Subcutaneous abdominal adipose tissue (tissue), 5 donors: ENCODE measurements at regions not wholly inside any gene's neighbourhood (a gene's known extent, or its start where the extent isn't known, plus 50 kb on each side); places are given as distances from the start of the nearest gene placed in this dataset.
"Not testable (repeated sequence)": the region's sequence is repeated elsewhere in the genome, so short reads cannot be mapped to it uniquely, and the experiment has no call there.

Experiments
- H3K27ac ChIP-seq: one replicate; pipeline ENCODE4 v1.7.0; 2013; ENCODE audit warnings: low read depth, mild to moderate bottlenecking, inconsistent platforms, low read length, moderate library complexity
- H3K27me3 ChIP-seq, 5 donors: one replicate each; pipeline ENCODE4 v1.7.0; 2013; ENCODE audit warnings: low read length in 5 of 5, inconsistent platforms in 1 of 5; ENCODE audit not compliant: control insufficient read depth in 5 of 5, insufficient read depth in 4 of 5
- H3K36me3 ChIP-seq, 5 donors: one replicate each; pipeline ENCODE4 v1.7.0; 2013; ENCODE audit warnings: low read length in 5 of 5; ENCODE audit not compliant: control insufficient read depth in 5 of 5, insufficient read depth in 5 of 5
- H3K4me1 ChIP-seq, 5 donors: one replicate each; pipeline ENCODE4 v1.7.0; 2013; ENCODE audit warnings: low read length in 5 of 5, mild to moderate bottlenecking in 3 of 5, moderate library complexity in 1 of 5; ENCODE audit not compliant: control insufficient read depth in 5 of 5, insufficient read depth in 5 of 5
- H3K4me3 ChIP-seq, 5 donors: one replicate each; pipeline ENCODE4 v1.7.0; 2013; ENCODE audit warnings: low read length in 5 of 5, low read depth in 1 of 5
- H3K9ac ChIP-seq, 5 donors: one replicate each; pipeline ENCODE4 v1.7.0; 2013; ENCODE audit warnings: low read length in 5 of 5, mild to moderate bottlenecking in 4 of 5, moderate library complexity in 3 of 5
- H3K9me3 ChIP-seq, 5 donors: one replicate each; pipeline ENCODE4 v1.7.0; 2013; ENCODE audit warnings: low read length in 5 of 5; ENCODE audit not compliant: control insufficient read depth in 5 of 5
- donor health status: healthy.
- donor health status: healthy.
- donor health status: healthy.
- donor health status: healthy.
- donor health status: healthy.

- H3K4me1 ChIP-seq = no peaks in the 10 kb centered on the region
- H3K27me3 ChIP-seq = no peaks in the 10 kb centered on the region
- no peak overlapping the region for H3K27ac ChIP-seq
- no peaks in the 10 kb centered on the region for H3K9me3 ChIP-seq
- no peak overlapping the region for H3K9ac ChIP-seq
- H3K4me3 ChIP-seq = no peak overlapping the region
- H3K36me3 ChIP-seq = no peaks in the 10 kb centered on the region
Observed at GRCh38 chr9:31323726-31324444, 1060.6 kb upstream of the ACO1 start.

GRCh38 chr9:31325778-31326177, 1058.7 kb upstream of the ACO1 start:
- Histone ChIP-seq H3K4me3 (no peak overlapping the region), H3K9ac (no peak overlapping the region), H3K9me3 (no peaks in the 10 kb centered on the region), H3K4me1 (no peaks in the 10 kb centered on the region), H3K27ac (no peak overlapping the region), H3K27me3 (no peaks in the 10 kb centered on the region), H3K36me3 (no peaks in the 10 kb centered on the region)

GRCh38 chr9:31326883-31327282, 1057.6 kb upstream of the ACO1 start:
- H3K4me3 ChIP-seq, H3K27ac ChIP-seq, H3K9me3 ChIP-seq, H3K36me3 ChIP-seq, H3K4me1 ChIP-seq, H3K9ac ChIP-seq, H3K27me3 ChIP-seq: not testable (repeated sequence)

- H3K27me3 ChIP-seq = no peaks in the 10 kb centered on the region
- no peak overlapping the region for H3K9ac ChIP-seq
- H3K27ac ChIP-seq = no peak overlapping the region
- H3K9me3 ChIP-seq = peaks cover 0 to 3% (median 0%) of the 10 kb centered on the region in 5 donors
- peaks cover 0 to 27% (median 13%) of the 10 kb centered on the region in 5 donors for H3K4me1 ChIP-seq
- H3K4me3 ChIP-seq = no peak overlapping the region
- no peaks in the 10 kb centered on the region for H3K36me3 ChIP-seq
Observed at GRCh38 chr9:31334837-31335528, 1049.5 kb upstream of the ACO1 start.

- Histone ChIP-seq H3K9me3 (peaks cover 0 to 3% (median 0%) of the 10 kb centered on the region in 5 donors), H3K36me3 (no peaks in the 10 kb centered on the region), H3K9ac (no peak overlapping the region), H3K27ac (no peak overlapping the region), H3K4me3 (no peak overlapping the region), H3K4me1 (peaks cover 0 to 27% (median 13%) of the 10 kb centered on the region in 5 donors), H3K27me3 (no peaks in the 10 kb centered on the region)
Observed at GRCh38 chr9:31335529-31336234, 1048.8 kb upstream of the ACO1 start.

GRCh38 chr9:31336386-31336785, 1048.1 kb upstream of the ACO1 start:
- H3K9ac ChIP-seq = no peak overlapping the region
- H3K9me3 ChIP-seq = peaks cover 0 to 3% (median 0%) of the 10 kb centered on the region in 5 donors
- no peaks in the 10 kb centered on the region for H3K27me3 ChIP-seq
- H3K27ac ChIP-seq = no peak overlapping the region
- no peaks in the 10 kb centered on the region for H3K36me3 ChIP-seq
- peaks cover 0 to 27% (median 13%) of the 10 kb centered on the region in 5 donors for H3K4me1 ChIP-seq
- no peak overlapping the region for H3K4me3 ChIP-seq

GRCh38 chr9:31336841-31337240, 1047.6 kb upstream of the ACO1 start:
- H3K4me1 ChIP-seq = peaks cover 0 to 27% (median 13%) of the 10 kb centered on the region in 5 donors
- no peak overlapping the region for H3K4me3 ChIP-seq
- H3K36me3 ChIP-seq = no peaks in the 10 kb centered on the region
- H3K9ac ChIP-seq = no peak overlapping the region
- H3K27me3 ChIP-seq = no peaks in the 10 kb centered on the region
- H3K27ac ChIP-seq = no peak overlapping the region
- H3K9me3 ChIP-seq = peaks cover 0 to 3% (median 0%) of the 10 kb centered on the region in 5 donors

GRCh38 chr9:31347082-31347617, 1037.3 kb upstream of the ACO1 start:
- Histone ChIP-seq H3K27ac (peak overlapping the region; percentile 71), H3K4me3 (peak overlapping the region in 4 of 5 donors; percentile 35 to 62 (median 42)), H3K9ac (peak overlapping the region in 3 of 5 donors; percentile 12 to 58 (median 35))

GRCh38 chr9:31355159-31355882, 1029.1 kb upstream of the ACO1 start:
- Histone ChIP-seq H3K27ac (no peak overlapping the region), H3K9me3 (no peaks in the 10 kb centered on the region), H3K36me3 (no peaks in the 10 kb centered on the region), H3K4me3 (no peak overlapping the region), H3K9ac (no peak overlapping the region), H3K4me1 (peaks cover 0 to 6% (median 0%) of the 10 kb centered on the region in 5 donors), H3K27me3 (no peaks in the 10 kb centered on the region)

More at GRCh38 chr9:31347082-31347617, 1037.3 kb upstream of the ACO1 start:
- Histone ChIP-seq H3K9me3 (peaks cover 0 to 6% (median 0%) of the 10 kb centered on the region in 5 donors), H3K4me1 (peaks cover 0 to 4% (median 0%) of the 10 kb centered on the region in 5 donors), H3K27me3 (no peaks in the 10 kb centered on the region), H3K36me3 (no peaks in the 10 kb centered on the region)
